HCT116 (cell line): ENCODE measurements at regions not wholly inside any gene's neighbourhood (a gene's known extent, or its start where the extent isn't known, plus 50 kb on each side); places are given as distances from the start of the nearest gene placed in this dataset.

Source experiments
- ATAC-seq: fragments of 200-7000 bp; cut with Tn5 transposase; 2 replicates; pipeline ENCODE4 v1.9.1; 2020; ENCODE audit warnings: mild to moderate bottlenecking, moderate library complexity
- BruUV-seq: library from RNA; stranded (reverse); fragments of 400-500 nt; replicated peaks from 2 replicates; lab custom pipeline; 2021; lab: Mats Ljungman, UMichigan
- CTCF ChIA-PET: fragments of 300-600 bp; sonication (Branson Sonifier 250); formaldehyde crosslinking; loops from one replicate; lab custom pipeline; 2021; ENCODE audit warnings: antibody characterized with exemption; lab: Charles Lee
- POLR2A ChIA-PET: fragments of 300-600, 350-600 bp; sonication (Branson Sonifier 250); formaldehyde crosslinking; loops from one replicate; lab custom pipeline; 2021; ENCODE audit warnings: antibody characterized with exemption; lab: Charles Lee
- RAD21 ChIA-PET, 2 experiments: fragments of 300-600 bp; sonication (Branson Sonifier 250); formaldehyde crosslinking; loops; one replicate each; lab custom pipeline; 2023; ENCODE audit warnings: low total read pairs in 2 of 2; ENCODE audit not compliant: uncharacterized antibody in 2 of 2, unreplicated experiment in 2 of 2, low non-redundant PET in 1 of 2; lab: Charles Lee
- DNase-seq: peaks from one replicate; pipeline ENCODE4 v3.0.0-alpha.2; 2010; ENCODE audit warnings: low read depth, low spot score
- H2AFZ ChIP-seq: fragments of 200-600 bp; shearing (Covaris generic), sonication (generic); 2 replicates; pipeline ENCODE4 v1.6.1; 2017; ENCODE audit warnings: low read depth, mixed run types, mixed read lengths, antibody characterized with exemption, low read length; ENCODE audit not compliant: poor library complexity, severe bottlenecking
- H3K27ac ChIP-seq: 2 replicates; pipeline ENCODE4 v1.5.1; 2012; ENCODE audit warnings: low read depth, low read length
- H3K27me3 ChIP-seq: fragments of 200-600 bp; sonication (generic); 2 replicates; pipeline ENCODE4 v1.6.1; 2016; ENCODE audit warnings: mixed run types, low read length, mixed read lengths; ENCODE audit not compliant: insufficient read depth
- H3K36me3 ChIP-seq, 2 experiments: fragments of 200-500 bp in 1 of 2; fragments of 200-600 bp in 1 of 2; sonication (Bioruptor generic) in 1 of 2; sonication (generic) in 1 of 2; 2 replicates each; pipeline versions ENCODE4 v1.5.1 to v1.6.1; 2014 to 2016; ENCODE audit warnings: low read length in 2 of 2, inconsistent platforms in 1 of 2, mixed read lengths in 1 of 2, mixed run types in 1 of 2; ENCODE audit not compliant: insufficient read depth in 2 of 2, control insufficient read depth in 1 of 2
- H3K4me1 ChIP-seq, 2 experiments: fragments of 200-600 bp in 1 of 2; sonication (generic) in 1 of 2; 2 replicates each; pipeline versions ENCODE4 v1.5.1 to v1.6.1; 2012 to 2017; ENCODE audit warnings: low read length in 2 of 2, inconsistent platforms in 1 of 2, mild to moderate bottlenecking in 1 of 2, mixed read lengths in 1 of 2, mixed run types in 1 of 2, moderate library complexity in 1 of 2; ENCODE audit not compliant: insufficient read depth in 2 of 2, control insufficient read depth in 1 of 2
- H3K4me2 ChIP-seq: fragments of 200-600 bp; sonication (generic); 2 replicates; pipeline ENCODE4 v1.6.1; 2017; ENCODE audit warnings: mixed run types, low read length, mixed read lengths
- H3K4me3 ChIP-seq, 2 experiments: fragments of 200-600 bp in 1 of 2; sonication (generic) in 1 of 2; replicated peaks in 1 of 2; 2 replicates each; pipeline ENCODE4 v1.5.1; 2011 to 2016; ENCODE audit warnings: low read length in 2 of 2, control low read depth in 1 of 2, low read depth in 1 of 2, mild to moderate bottlenecking in 1 of 2, mixed read lengths in 1 of 2, mixed run types in 1 of 2
- H3K79me2 ChIP-seq: fragments of 200-600 bp; sonication (generic); 2 replicates; pipeline ENCODE4 v1.6.1; 2017; ENCODE audit warnings: mild to moderate bottlenecking, mixed run types, low read length, moderate library complexity, mixed read lengths; ENCODE audit not compliant: insufficient read depth
- H3K9ac ChIP-seq: fragments of 200-600 bp; sonication (generic); 2 replicates; pipeline ENCODE4 v1.6.1; 2016; ENCODE audit warnings: low read length, mixed read lengths
- H3K9me2 ChIP-seq: fragments of 200-600 bp; sonication (generic), shearing (Covaris generic); 2 replicates; pipeline ENCODE4 v1.6.1; 2017; ENCODE audit warnings: mixed run types, mild to moderate bottlenecking, moderate library complexity; ENCODE audit not compliant: insufficient read depth
- H3K9me3 ChIP-seq, 2 experiments: fragments of 200-500 bp in 1 of 2; fragments of 200-600 bp in 1 of 2; sonication (Bioruptor generic) in 1 of 2; sonication (generic) in 1 of 2; 2 replicates each; pipeline ENCODE4 v1.6.1; 2014 to 2017; ENCODE audit warnings: low read length in 2 of 2, mixed read lengths in 2 of 2, inconsistent platforms in 1 of 2, low read depth in 1 of 2, mild to moderate bottlenecking in 1 of 2, mixed run types in 1 of 2, moderate library complexity in 1 of 2; ENCODE audit not compliant: control insufficient read depth in 1 of 2, insufficient read depth in 1 of 2
- H4K20me1 ChIP-seq: fragments of 200-600 bp; sonication (generic), shearing (Covaris generic); 2 replicates; pipeline ENCODE4 v1.6.1; 2017; ENCODE audit warnings: mixed run types, mild to moderate bottlenecking, moderate library complexity; ENCODE audit not compliant: insufficient read depth
- ATF3 ChIP-seq: IDR thresholded peaks from 2 replicates; pipeline ENCODE4 v1.6.1; 2012
- CBX3 ChIP-seq: IDR thresholded peaks from 2 replicates; pipeline ENCODE4 v1.6.1; 2012; ENCODE audit warnings: low read depth
- CEBPB ChIP-seq: IDR thresholded peaks from 2 replicates; pipeline ENCODE4 v1.6.1; 2012; ENCODE audit warnings: low read depth
- EGR1 ChIP-seq: IDR thresholded peaks from 2 replicates; pipeline ENCODE4 v1.6.1; 2012; ENCODE audit warnings: low read depth
- ELF1 ChIP-seq: IDR thresholded peaks from 2 replicates; pipeline ENCODE4 v1.6.1; 2012; ENCODE audit warnings: low read depth, borderline replicate concordance
- EZH2 ChIP-seq: fragments of 200-600 bp; sonication (generic); IDR thresholded peaks from 2 replicates; pipeline ENCODE4 v1.6.1; 2017; ENCODE audit warnings: antibody characterized with exemption, mixed run types
- EZH2phosphoT487 ChIP-seq: fragments of 200-600 bp; IDR thresholded peaks from 2 replicates; pipeline ENCODE4 v1.6.1; 2018; ENCODE audit warnings: antibody characterized with exemption, borderline replicate concordance
- FOSL1 ChIP-seq: IDR thresholded peaks from 2 replicates; pipeline ENCODE4 v1.6.1; 2012; ENCODE audit warnings: low read depth
- POLR2A ChIP-seq: IDR thresholded peaks from 2 replicates; pipeline ENCODE4 v1.7.0; 2011; ENCODE audit warnings: borderline replicate concordance; ENCODE audit not compliant: insufficient read depth, insufficient read length; ENCODE audit errors: extremely low read depth
- SIN3A ChIP-seq: IDR thresholded peaks from 2 replicates; pipeline ENCODE4 v1.6.1; 2012; ENCODE audit warnings: low read depth
- SP1 ChIP-seq: IDR thresholded peaks from 2 replicates; pipeline ENCODE4 v1.6.1; 2012; ENCODE audit warnings: low read depth
- SRF ChIP-seq: IDR thresholded peaks from 2 replicates; pipeline ENCODE4 v1.6.1; 2012; ENCODE audit warnings: low read depth
- TCF7L2 ChIP-seq: IDR thresholded peaks from 2 replicates; pipeline ENCODE4 v1.7.0; 2011; ENCODE audit warnings: borderline replicate concordance, inconsistent platforms; ENCODE audit not compliant: insufficient read depth, insufficient read length; ENCODE audit errors: extremely low read depth
- YY1 ChIP-seq: IDR thresholded peaks from 2 replicates; pipeline ENCODE4 v1.6.1; 2011; ENCODE audit warnings: low read length, low read depth, moderate library complexity, mild to moderate bottlenecking; ENCODE audit not compliant: insufficient replicate concordance; ENCODE audit errors: extremely low read depth
- ZBTB33 ChIP-seq: IDR thresholded peaks from 2 replicates; pipeline ENCODE4 v1.6.1; 2011; ENCODE audit warnings: mild to moderate bottlenecking, low read length, moderate library complexity; ENCODE audit not compliant: insufficient replicate concordance; ENCODE audit errors: extremely low read depth
- ZFX ChIP-seq: fragments of 450-650 bp; IDR thresholded peaks from 2 replicates; pipeline ENCODE4 v1.6.1; 2017
- ZNF274 ChIP-seq: fragments of 200-500 bp; sonication (Bioruptor generic); IDR thresholded peaks from 2 replicates; pipeline ENCODE4 v1.6.1; 2014; ENCODE audit warnings: mild to moderate bottlenecking, low read depth, low read length, inconsistent platforms
- intact Hi-C: fragments of 100-400 bp; cut with micrococcal nuclease; formaldehyde crosslinking; loops from 2 replicates; pipeline ENCODE4 v1.10.0; 2022
- TF ChIP-seq, protein P1 (sequence below): IDR thresholded peaks from 2 replicates; pipeline ENCODE4 v1.6.1; 2012; ENCODE audit warnings: low read depth
- TF ChIP-seq, protein P2 (sequence below), 3 experiments: fragments of 200-600 bp in 1 of 3; sonication (generic) in 1 of 3; IDR thresholded peaks in 2 of 3; conservative IDR thresholded peaks in 1 of 3; 2 replicates each; pipeline ENCODE4 v1.5.1; 2012 to 2017; ENCODE audit warnings: low read depth in 2 of 3, low read length in 2 of 3, antibody characterized with exemption in 1 of 3, borderline replicate concordance in 1 of 3, control low read depth in 1 of 3, mild to moderate bottlenecking in 1 of 3, mixed read lengths in 1 of 3, mixed run types in 1 of 3, moderate library complexity in 1 of 3; ENCODE audit not compliant: insufficient read depth in 1 of 3

- Histone ChIP-seq H3K4me3 (no peak overlapping the region), H3K9ac (no peak overlapping the region), H3K79me2 (no peaks in the 10 kb centered on the region), H4K20me1 (no peaks in the 10 kb centered on the region), H3K4me1 (no peaks in the 10 kb centered on the region), H3K4me2 (no peak overlapping the region), H3K27me3 (no peaks in the 10 kb centered on the region), H2AFZ (no peak overlapping the region), H3K9me3 (no peaks in the 10 kb centered on the region; a peak in 1 of 4 replicates), H3K9me2 (no peaks in the 10 kb centered on the region), H3K27ac (no peak overlapping the region), H3K36me3 (no peaks in the 10 kb centered on the region)
- intact Hi-C loops = no loop called here
- ChIA-PET RAD21 (no interaction called here), CTCF (no interaction called here), POLR2A (no interaction called here)
- BruUV-seq = no TSS peak
- DNase-seq (no peak), ATAC-seq (no peak)
- TF ChIP-seq ZFX (no peak), EZH2 (no peak), ATF3 (no peak), SRF (no peak), ELF1 (no peak), ZNF274 (no peak), SIN3A (no peak), ZBTB33 (no peak), YY1 (no peak), SP1 (no peak), CBX3 (no peak), CEBPB (no peak), FOSL1 (no peak), TCF7L2 (no peak), POLR2A (no peak), EZH2phosphoT487 (no peak), EGR1 (no peak)
- TF ChIP-seq, protein P1, sequence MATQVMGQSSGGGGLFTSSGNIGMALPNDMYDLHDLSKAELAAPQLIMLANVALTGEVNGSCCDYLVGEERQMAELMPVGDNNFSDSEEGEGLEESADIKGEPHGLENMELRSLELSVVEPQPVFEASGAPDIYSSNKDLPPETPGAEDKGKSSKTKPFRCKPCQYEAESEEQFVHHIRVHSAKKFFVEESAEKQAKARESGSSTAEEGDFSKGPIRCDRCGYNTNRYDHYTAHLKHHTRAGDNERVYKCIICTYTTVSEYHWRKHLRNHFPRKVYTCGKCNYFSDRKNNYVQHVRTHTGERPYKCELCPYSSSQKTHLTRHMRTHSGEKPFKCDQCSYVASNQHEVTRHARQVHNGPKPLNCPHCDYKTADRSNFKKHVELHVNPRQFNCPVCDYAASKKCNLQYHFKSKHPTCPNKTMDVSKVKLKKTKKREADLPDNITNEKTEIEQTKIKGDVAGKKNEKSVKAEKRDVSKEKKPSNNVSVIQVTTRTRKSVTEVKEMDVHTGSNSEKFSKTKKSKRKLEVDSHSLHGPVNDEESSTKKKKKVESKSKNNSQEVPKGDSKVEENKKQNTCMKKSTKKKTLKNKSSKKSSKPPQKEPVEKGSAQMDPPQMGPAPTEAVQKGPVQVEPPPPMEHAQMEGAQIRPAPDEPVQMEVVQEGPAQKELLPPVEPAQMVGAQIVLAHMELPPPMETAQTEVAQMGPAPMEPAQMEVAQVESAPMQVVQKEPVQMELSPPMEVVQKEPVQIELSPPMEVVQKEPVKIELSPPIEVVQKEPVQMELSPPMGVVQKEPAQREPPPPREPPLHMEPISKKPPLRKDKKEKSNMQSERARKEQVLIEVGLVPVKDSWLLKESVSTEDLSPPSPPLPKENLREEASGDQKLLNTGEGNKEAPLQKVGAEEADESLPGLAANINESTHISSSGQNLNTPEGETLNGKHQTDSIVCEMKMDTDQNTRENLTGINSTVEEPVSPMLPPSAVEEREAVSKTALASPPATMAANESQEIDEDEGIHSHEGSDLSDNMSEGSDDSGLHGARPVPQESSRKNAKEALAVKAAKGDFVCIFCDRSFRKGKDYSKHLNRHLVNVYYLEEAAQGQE = no peak
- TF ChIP-seq, protein P2, sequence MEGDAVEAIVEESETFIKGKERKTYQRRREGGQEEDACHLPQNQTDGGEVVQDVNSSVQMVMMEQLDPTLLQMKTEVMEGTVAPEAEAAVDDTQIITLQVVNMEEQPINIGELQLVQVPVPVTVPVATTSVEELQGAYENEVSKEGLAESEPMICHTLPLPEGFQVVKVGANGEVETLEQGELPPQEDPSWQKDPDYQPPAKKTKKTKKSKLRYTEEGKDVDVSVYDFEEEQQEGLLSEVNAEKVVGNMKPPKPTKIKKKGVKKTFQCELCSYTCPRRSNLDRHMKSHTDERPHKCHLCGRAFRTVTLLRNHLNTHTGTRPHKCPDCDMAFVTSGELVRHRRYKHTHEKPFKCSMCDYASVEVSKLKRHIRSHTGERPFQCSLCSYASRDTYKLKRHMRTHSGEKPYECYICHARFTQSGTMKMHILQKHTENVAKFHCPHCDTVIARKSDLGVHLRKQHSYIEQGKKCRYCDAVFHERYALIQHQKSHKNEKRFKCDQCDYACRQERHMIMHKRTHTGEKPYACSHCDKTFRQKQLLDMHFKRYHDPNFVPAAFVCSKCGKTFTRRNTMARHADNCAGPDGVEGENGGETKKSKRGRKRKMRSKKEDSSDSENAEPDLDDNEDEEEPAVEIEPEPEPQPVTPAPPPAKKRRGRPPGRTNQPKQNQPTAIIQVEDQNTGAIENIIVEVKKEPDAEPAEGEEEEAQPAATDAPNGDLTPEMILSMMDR (IDR thresholded peaks at IDR 0.05 in 2 of 3, conservative IDR thresholded peaks at IDR 0.05 in 1 of 3; ENCODE audit: borderline replicate concordance in 1 of 3, insufficient read depth in 1 of 3, low read depth in 2 of 3, low read length in 2 of 3) = no peak
Observed at GRCh38 chr17:69729944-69730343, 315.4 kb downstream of the MAP2K6 start.
